OCI-LY7 (cell line): ENCODE measurements at regions not wholly inside any gene's neighbourhood (a gene's known extent, or its start where the extent isn't known, plus 50 kb on each side); places are given as distances from the start of the nearest gene placed in this dataset.

Source experiments
- BruUV-seq: library from RNA; stranded (reverse); fragments of 400-500 nt; replicated peaks from 2 replicates; lab custom pipeline; 2021; lab: Mats Ljungman, UMichigan
- CTCF ChIA-PET: fragments of 300-600 bp; sonication (Branson Sonifier 250); formaldehyde crosslinking; loops from one replicate; lab custom pipeline; 2022; ENCODE audit warnings: antibody characterized with exemption; ENCODE audit not compliant: unreplicated experiment; lab: Charles Lee
- POLR2A ChIA-PET: fragments of 300-600 bp; sonication (Branson Sonifier 250); formaldehyde crosslinking; loops from one replicate; lab custom pipeline; 2022; ENCODE audit warnings: antibody characterized with exemption; lab: Charles Lee
- DNase-seq: peaks from one replicate; pipeline ENCODE4 v3.0.0-alpha.2; 2015; ENCODE audit warnings: low spot score
- H2AFZ ChIP-seq: fragments of 200-600 bp; sonication (generic), shearing (Covaris generic); 2 replicates; pipeline ENCODE4 v1.6.1; 2014; ENCODE audit warnings: mild to moderate bottlenecking, antibody characterized with exemption, low read length, moderate library complexity
- H3K27ac ChIP-seq: fragments of 200-600 bp; sonication (generic); 2 replicates; pipeline ENCODE4 v1.5.1; 2014; ENCODE audit warnings: mixed run types, low read depth, mild to moderate bottlenecking, moderate library complexity, low read length, inconsistent platforms; ENCODE audit not compliant: poor library complexity, severe bottlenecking
- H3K36me3 ChIP-seq: fragments of 200-600 bp; sonication (generic); 2 replicates; pipeline ENCODE4 v1.6.1; 2014; ENCODE audit warnings: mild to moderate bottlenecking, antibody characterized with exemption, low read length, moderate library complexity, mixed read lengths; ENCODE audit not compliant: insufficient read depth
- H3K4me1 ChIP-seq: fragments of 200-600 bp; sonication (generic); 2 replicates; pipeline ENCODE4 v1.5.1; 2014; ENCODE audit warnings: mild to moderate bottlenecking, low read length; ENCODE audit not compliant: insufficient read depth, poor library complexity, severe bottlenecking
- H3K4me2 ChIP-seq: fragments of 200-600 bp; sonication (generic); 2 replicates; pipeline ENCODE4 v1.6.1; 2014; ENCODE audit warnings: mild to moderate bottlenecking, low read length
- H3K4me3 ChIP-seq: fragments of 200-600 bp; sonication (generic); 2 replicates; pipeline ENCODE4 v1.5.1; 2014; ENCODE audit warnings: mild to moderate bottlenecking, low read depth, low read length; ENCODE audit not compliant: poor library complexity, severe bottlenecking
- H3K79me2 ChIP-seq: fragments of 200-600 bp; sonication (generic); 2 replicates; pipeline ENCODE4 v1.6.1; 2016; ENCODE audit warnings: low read depth, mild to moderate bottlenecking, low read length, moderate library complexity, mixed read lengths; ENCODE audit not compliant: insufficient read depth
- H3K9me2 ChIP-seq: fragments of 200-600 bp; sonication (generic); 2 replicates; pipeline ENCODE4 v1.6.1; 2016; ENCODE audit warnings: mild to moderate bottlenecking, low read length, mixed read lengths; ENCODE audit not compliant: insufficient read depth
- H3K9me3 ChIP-seq: fragments of 200-600 bp; sonication (generic); 2 replicates; pipeline ENCODE4 v1.6.1; 2014; ENCODE audit warnings: mild to moderate bottlenecking, mixed run types, low read length, mixed read lengths
- H4K20me1 ChIP-seq: fragments of 200-600 bp; sonication (generic); 2 replicates; pipeline ENCODE4 v1.6.1; 2014; ENCODE audit warnings: mild to moderate bottlenecking, antibody characterized with exemption, low read length, moderate library complexity, mixed read lengths; ENCODE audit not compliant: insufficient read depth
- CTCF ChIP-seq: fragments of 200-600 bp; sonication (generic); conservative IDR thresholded peaks from 2 replicates; pipeline ENCODE4 v1.5.1; 2014; ENCODE audit warnings: mild to moderate bottlenecking, antibody characterized with exemption, low read length, moderate library complexity, mixed read lengths
- EZH2phosphoT487 ChIP-seq: fragments of 200-600 bp; sonication (generic); IDR thresholded peaks from 2 replicates; pipeline ENCODE4 v1.6.1; 2018; ENCODE audit warnings: low read depth, borderline replicate concordance, mild to moderate bottlenecking, mixed run types, antibody characterized with exemption, low read length, moderate library complexity, mixed read lengths
- intact Hi-C: fragments of 100-400 bp; cut with micrococcal nuclease; formaldehyde crosslinking; loops from one replicate; pipeline ENCODE4 v1.10.0; 2022; ENCODE audit not compliant: unreplicated experiment

- H4K20me1 ChIP-seq = no peaks in the 10 kb centered on the region
- H3K9me3 ChIP-seq = no peaks in the 10 kb centered on the region
- intact Hi-C loops = no loop called here
- no peak for DNase-seq
- no peaks in the 10 kb centered on the region for H3K36me3 ChIP-seq
- no peaks in the 10 kb centered on the region for H3K4me1 ChIP-seq
- POLR2A ChIA-PET = no interaction called here
- no peak overlapping the region for H3K4me2 ChIP-seq
- BruUV-seq = no TSS peak
- H3K27ac ChIP-seq = no peak overlapping the region
- TF ChIP-seq EZH2phosphoT487 = no peak
- TF ChIP-seq CTCF = no peak
- H3K4me3 ChIP-seq = no peak overlapping the region
- H3K79me2 ChIP-seq = no peaks in the 10 kb centered on the region
- no peak overlapping the region for H2AFZ ChIP-seq
- no peaks in the 10 kb centered on the region for H3K9me2 ChIP-seq
- CTCF ChIA-PET = no interaction called here
These were observed 84.3 kb upstream of the MEI4 start for GRCh38 chr6:77568570-77568969.

GRCh38 chr6:77573843-77574242, 79.0 kb upstream of the MEI4 start:
- H2AFZ ChIP-seq = no peak overlapping the region
- no peaks in the 10 kb centered on the region for H4K20me1 ChIP-seq
- H3K36me3 ChIP-seq = no peaks in the 10 kb centered on the region
- TF ChIP-seq CTCF (no peak), EZH2phosphoT487 (no peak)
- H3K4me3 ChIP-seq = no peak overlapping the region
- H3K9me2 ChIP-seq = no peaks in the 10 kb centered on the region
- CTCF ChIA-PET = no interaction called here
- H3K27ac ChIP-seq = no peak overlapping the region
- no peak for DNase-seq
- no peaks in the 10 kb centered on the region for H3K79me2 ChIP-seq
- intact Hi-C loops = no loop called here
- H3K4me1 ChIP-seq = no peaks in the 10 kb centered on the region
- no TSS peak for BruUV-seq
- no peak overlapping the region for H3K4me2 ChIP-seq
- H3K9me3 ChIP-seq = no peaks in the 10 kb centered on the region
- POLR2A ChIA-PET = interaction anchor here (1.1 kb wide), 1 partner anchor 22 kb away, joined by 3 read pairs; no protein-coding TSS in a partner anchor

GRCh38 chr6:77587963-77588362, 64.9 kb upstream of the MEI4 start:
- Histone ChIP-seq H3K4me3 (no peak overlapping the region), H4K20me1 (no peaks in the 10 kb centered on the region), H3K36me3 (no peaks in the 10 kb centered on the region), H3K27ac (no peak overlapping the region), H3K9me2 (no peaks in the 10 kb centered on the region), H2AFZ (no peak overlapping the region), H3K9me3 (no peaks in the 10 kb centered on the region), H3K4me2 (no peak overlapping the region), H3K4me1 (no peaks in the 10 kb centered on the region), H3K79me2 (no peaks in the 10 kb centered on the region)
- no peak for DNase-seq
- intact Hi-C loops = no loop called here
- no TSS peak for BruUV-seq
- ChIA-PET POLR2A (interaction anchor here (0.7 kb wide), 1 partner anchor 11 kb away, joined by 3 read pairs; no protein-coding TSS in a partner anchor), CTCF (no interaction called here)
- TF ChIP-seq EZH2phosphoT487 (no peak), CTCF (no peak)
